ENCODE measurements at regions not wholly inside any gene's neighbourhood (a gene's known extent, or its start where the extent isn't known, plus 50 kb on each side); places are given as distances from the start of the nearest gene placed in this dataset.

DNA sequence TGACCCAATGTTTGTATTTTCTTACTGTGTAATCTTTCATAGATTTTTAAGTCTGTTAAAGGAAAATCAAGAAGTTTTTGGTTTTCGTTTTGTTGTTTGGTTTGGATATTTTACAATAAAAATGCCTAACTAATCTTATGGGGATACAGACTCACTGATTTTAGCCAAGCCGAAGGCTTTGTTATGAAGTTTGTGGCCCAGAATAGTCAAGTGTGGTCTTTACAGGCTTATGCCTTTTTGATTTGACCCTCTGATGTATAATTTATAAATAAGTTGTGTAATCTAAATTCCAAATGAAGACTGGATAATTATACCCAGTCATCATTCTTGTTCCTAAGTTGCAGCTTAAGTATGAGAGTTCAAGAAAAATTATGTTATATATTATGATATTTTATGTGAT, 739.3 kb downstream of the ADGRL2 start:
- H3K27ac ChIP-seq (ENCODE audit: low read length) = no peak overlapping the region

DNA sequence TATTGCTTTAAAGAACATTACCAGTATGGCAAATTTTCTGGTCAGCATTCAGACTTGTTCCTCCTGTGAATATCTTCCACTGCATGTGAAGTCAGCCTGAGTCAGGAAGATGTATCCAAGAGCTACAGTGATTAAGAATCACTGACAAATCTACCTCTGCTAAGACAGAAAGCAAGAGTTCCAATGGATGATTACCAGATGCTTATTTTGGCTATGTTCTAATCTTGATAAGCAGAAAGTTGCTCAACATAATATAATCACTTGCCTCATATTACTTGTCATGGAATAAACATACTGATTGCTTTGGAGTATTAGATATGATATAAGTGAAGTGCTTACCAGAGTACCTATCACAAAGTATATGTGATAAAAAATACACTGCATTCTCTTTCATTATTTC, 738.1 kb downstream of the ADGRL2 start:
- Histone ChIP-seq H3K36me3 (ENCODE audit: control insufficient read depth in 1 of 2, insufficient read depth in 2 of 2, low read length in 2 of 2) (no peaks in the 10 kb centered on the region), H3K4me1 (ENCODE audit: control insufficient read depth in 1 of 2, insufficient read depth in 2 of 2, low read length in 2 of 2) (no peaks in the 10 kb centered on the region), H3K27ac (ENCODE audit: low read length) (no peak overlapping the region), H3K9me3 (ENCODE audit: control insufficient read depth in 1 of 2, low read length in 2 of 2) (peaks cover 0 to 14% of the 10 kb centered on the region in 2 donors), H3K27me3 (ENCODE audit: low read depth, low read length) (no peaks in the 10 kb centered on the region), H3K4me3 (ENCODE audit: low read depth in 1 of 2, low read length in 2 of 2) (no peak overlapping the region)

More for the DNA sequence above, 739.3 kb downstream of the ADGRL2 start:
- no peaks in the 10 kb centered on the region for H3K4me1 ChIP-seq (ENCODE audit: control insufficient read depth in 1 of 2, insufficient read depth in 2 of 2, low read length in 2 of 2)
- H3K9me3 ChIP-seq (ENCODE audit: control insufficient read depth in 1 of 2, low read length in 2 of 2) = peaks cover 0 to 14% of the 10 kb centered on the region in 2 donors
- no peaks in the 10 kb centered on the region for H3K27me3 ChIP-seq (ENCODE audit: low read depth, low read length)
- no peak overlapping the region for H3K4me3 ChIP-seq (ENCODE audit: low read depth in 1 of 2, low read length in 2 of 2)
- H3K36me3 ChIP-seq (ENCODE audit: control insufficient read depth in 1 of 2, insufficient read depth in 2 of 2, low read length in 2 of 2) = no peaks in the 10 kb centered on the region

DNA sequence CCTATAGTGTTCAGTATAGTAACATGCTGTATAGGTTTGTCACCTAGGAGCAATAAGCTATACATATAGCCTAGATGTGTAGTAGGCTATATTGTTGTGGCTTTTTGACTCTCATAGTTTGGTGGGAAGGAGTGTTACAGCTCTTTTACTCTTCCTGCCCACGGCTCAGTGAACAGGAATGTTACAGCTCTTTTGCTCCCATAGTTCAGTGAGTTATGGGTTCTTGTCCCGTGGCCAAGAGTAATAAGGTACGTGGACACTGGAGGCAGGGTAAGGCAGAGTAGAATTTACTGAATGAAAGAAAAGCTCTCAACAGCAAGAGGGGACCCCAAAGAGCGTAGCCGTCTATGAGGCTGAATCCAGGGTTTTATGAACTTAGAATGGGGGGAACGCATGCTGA, 734.3 kb downstream of the ADGRL2 start:
- no peaks in the 10 kb centered on the region for H3K9me3 ChIP-seq (ENCODE audit: control insufficient read depth in 1 of 2, low read length in 2 of 2)
- H3K36me3 ChIP-seq (ENCODE audit: control insufficient read depth in 1 of 2, insufficient read depth in 2 of 2, low read length in 2 of 2) = no peaks in the 10 kb centered on the region
- no peaks in the 10 kb centered on the region for H3K27me3 ChIP-seq (ENCODE audit: low read depth, low read length)
- H3K4me3 ChIP-seq (ENCODE audit: low read depth in 1 of 2, low read length in 2 of 2) = no peak overlapping the region
- no peaks in the 10 kb centered on the region for H3K4me1 ChIP-seq (ENCODE audit: control insufficient read depth in 1 of 2, insufficient read depth in 2 of 2, low read length in 2 of 2)
- no peak overlapping the region for H3K27ac ChIP-seq (ENCODE audit: low read length)

- Histone ChIP-seq H3K4me3 (ENCODE audit: low read depth in 1 of 2, low read length in 2 of 2) (no peak overlapping the region), H3K27me3 (ENCODE audit: low read depth, low read length) (no peaks in the 10 kb centered on the region), H3K9me3 (ENCODE audit: control insufficient read depth in 1 of 2, low read length in 2 of 2) (no peaks in the 10 kb centered on the region), H3K36me3 (ENCODE audit: control insufficient read depth in 1 of 2, insufficient read depth in 2 of 2, low read length in 2 of 2) (no peaks in the 10 kb centered on the region), H3K27ac (ENCODE audit: low read length) (no peak overlapping the region), H3K4me1 (ENCODE audit: control insufficient read depth in 1 of 2, insufficient read depth in 2 of 2, low read length in 2 of 2) (no peaks in the 10 kb centered on the region)
These were observed 724.6 kb downstream of the ADGRL2 start for GRCh38 chr1:82525378-82525777.

GRCh38 chr1:82520611-82521010, 719.9 kb downstream of the ADGRL2 start:
- no peak overlapping the region for H3K27ac ChIP-seq (ENCODE audit: low read length)
- no peak overlapping the region for H3K4me3 ChIP-seq (ENCODE audit: low read depth in 1 of 2, low read length in 2 of 2)
- H3K27me3 ChIP-seq (ENCODE audit: low read depth, low read length) = no peaks in the 10 kb centered on the region
- no peaks in the 10 kb centered on the region for H3K4me1 ChIP-seq (ENCODE audit: control insufficient read depth in 1 of 2, insufficient read depth in 2 of 2, low read length in 2 of 2)
- H3K9me3 ChIP-seq (ENCODE audit: control insufficient read depth in 1 of 2, low read length in 2 of 2) = no peaks in the 10 kb centered on the region
- H3K36me3 ChIP-seq (ENCODE audit: control insufficient read depth in 1 of 2, insufficient read depth in 2 of 2, low read length in 2 of 2) = no peaks in the 10 kb centered on the region

DNA sequence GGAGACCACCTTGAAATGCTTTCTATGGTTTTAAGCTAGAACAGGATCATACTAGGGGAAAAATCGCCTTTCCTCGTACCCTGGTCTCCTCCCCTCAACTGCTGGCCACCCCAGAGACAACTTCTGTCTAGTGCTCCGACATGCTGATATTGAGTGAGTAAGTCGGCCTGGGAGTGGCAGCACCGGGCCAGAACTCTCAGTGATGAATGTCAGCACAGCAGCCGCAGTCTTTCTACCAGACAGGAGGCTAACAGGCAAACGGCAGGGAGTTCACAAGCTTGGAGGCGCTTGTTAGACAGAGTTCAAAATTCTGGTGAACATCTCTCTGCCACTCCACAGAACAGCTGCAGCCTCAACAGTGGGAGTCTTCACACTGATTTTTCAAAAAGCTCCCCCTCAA, 716.9 kb downstream of the ADGRL2 start:
- H3K36me3 ChIP-seq (ENCODE audit: control insufficient read depth in 1 of 2, insufficient read depth in 2 of 2, low read length in 2 of 2) = no peaks in the 10 kb centered on the region
- no peak overlapping the region for H3K27ac ChIP-seq (ENCODE audit: low read length)
- no peaks in the 10 kb centered on the region for H3K27me3 ChIP-seq (ENCODE audit: low read depth, low read length)
- H3K4me3 ChIP-seq (ENCODE audit: low read depth in 1 of 2, low read length in 2 of 2) = no peak overlapping the region
- H3K9me3 ChIP-seq (ENCODE audit: control insufficient read depth in 1 of 2, low read length in 2 of 2) = no peaks in the 10 kb centered on the region
- no peaks in the 10 kb centered on the region for H3K4me1 ChIP-seq (ENCODE audit: control insufficient read depth in 1 of 2, insufficient read depth in 2 of 2, low read length in 2 of 2)

GRCh38 chr1:82515650-82516049, 714.9 kb downstream of the ADGRL2 start:
- H3K4me1 ChIP-seq (ENCODE audit: control insufficient read depth in 1 of 2, insufficient read depth in 2 of 2, low read length in 2 of 2) = no peaks in the 10 kb centered on the region
- no peaks in the 10 kb centered on the region for H3K27me3 ChIP-seq (ENCODE audit: low read depth, low read length)

DNA sequence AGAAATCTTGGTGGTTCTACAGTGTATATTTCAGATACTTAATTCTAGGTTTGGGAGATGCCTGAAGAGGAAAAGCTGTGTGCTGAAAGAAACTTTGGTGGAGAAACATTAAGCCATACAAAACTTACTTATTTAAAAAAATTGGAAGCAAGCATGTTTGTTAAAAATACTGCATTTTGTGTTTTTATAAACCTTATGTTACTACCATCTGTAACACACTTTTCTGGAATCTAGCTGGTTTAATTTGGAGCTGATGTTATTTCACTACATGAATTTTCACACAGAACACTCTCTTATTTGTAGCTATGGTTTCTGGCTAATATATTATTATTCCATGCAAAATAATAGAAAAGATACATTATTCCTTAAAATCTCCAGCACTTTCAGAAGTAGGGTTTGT, 710.7 kb downstream of the ADGRL2 start:
- H3K27ac ChIP-seq (ENCODE audit: low read length) = no peak overlapping the region
- no peak overlapping the region for H3K4me3 ChIP-seq (ENCODE audit: low read depth in 1 of 2, low read length in 2 of 2)
- H3K27me3 ChIP-seq (ENCODE audit: low read depth, low read length) = no peaks in the 10 kb centered on the region
- H3K36me3 ChIP-seq (ENCODE audit: control insufficient read depth in 1 of 2, insufficient read depth in 2 of 2, low read length in 2 of 2) = no peaks in the 10 kb centered on the region
- H3K9me3 ChIP-seq (ENCODE audit: control insufficient read depth in 1 of 2, low read length in 2 of 2) = no peaks in the 10 kb centered on the region
- no peaks in the 10 kb centered on the region for H3K4me1 ChIP-seq (ENCODE audit: control insufficient read depth in 1 of 2, insufficient read depth in 2 of 2, low read length in 2 of 2)

More at GRCh38 chr1:82515650-82516049, 714.9 kb downstream of the ADGRL2 start:
- no peaks in the 10 kb centered on the region for H3K36me3 ChIP-seq (ENCODE audit: control insufficient read depth in 1 of 2, insufficient read depth in 2 of 2, low read length in 2 of 2)
- no peak overlapping the region for H3K4me3 ChIP-seq (ENCODE audit: low read depth in 1 of 2, low read length in 2 of 2)
- no peaks in the 10 kb centered on the region for H3K9me3 ChIP-seq (ENCODE audit: control insufficient read depth in 1 of 2, low read length in 2 of 2)
- H3K27ac ChIP-seq (ENCODE audit: low read length) = no peak overlapping the region

GRCh38 chr1:82510431-82510830, 709.7 kb downstream of the ADGRL2 start:
- no peaks in the 10 kb centered on the region for H3K27me3 ChIP-seq (ENCODE audit: low read depth, low read length)
- H3K4me3 ChIP-seq (ENCODE audit: low read depth in 1 of 2, low read length in 2 of 2) = no peak overlapping the region
- no peaks in the 10 kb centered on the region for H3K9me3 ChIP-seq (ENCODE audit: control insufficient read depth in 1 of 2, low read length in 2 of 2)
- H3K36me3 ChIP-seq (ENCODE audit: control insufficient read depth in 1 of 2, insufficient read depth in 2 of 2, low read length in 2 of 2) = no peaks in the 10 kb centered on the region
- no peaks in the 10 kb centered on the region for H3K4me1 ChIP-seq (ENCODE audit: control insufficient read depth in 1 of 2, insufficient read depth in 2 of 2, low read length in 2 of 2)
- no peak overlapping the region for H3K27ac ChIP-seq (ENCODE audit: low read length)

GRCh38 chr1:82507011-82507410, 706.3 kb downstream of the ADGRL2 start:
- H3K36me3 ChIP-seq (ENCODE audit: control insufficient read depth in 1 of 2, insufficient read depth in 2 of 2, low read length in 2 of 2) = no peaks in the 10 kb centered on the region
- no peaks in the 10 kb centered on the region for H3K9me3 ChIP-seq (ENCODE audit: control insufficient read depth in 1 of 2, low read length in 2 of 2)
- H3K4me1 ChIP-seq (ENCODE audit: control insufficient read depth in 1 of 2, insufficient read depth in 2 of 2, low read length in 2 of 2) = no peaks in the 10 kb centered on the region
- no peak overlapping the region for H3K4me3 ChIP-seq (ENCODE audit: low read depth in 1 of 2, low read length in 2 of 2)
- H3K27me3 ChIP-seq (ENCODE audit: low read depth, low read length) = no peaks in the 10 kb centered on the region
- no peak overlapping the region for H3K27ac ChIP-seq (ENCODE audit: low read length)

DNA sequence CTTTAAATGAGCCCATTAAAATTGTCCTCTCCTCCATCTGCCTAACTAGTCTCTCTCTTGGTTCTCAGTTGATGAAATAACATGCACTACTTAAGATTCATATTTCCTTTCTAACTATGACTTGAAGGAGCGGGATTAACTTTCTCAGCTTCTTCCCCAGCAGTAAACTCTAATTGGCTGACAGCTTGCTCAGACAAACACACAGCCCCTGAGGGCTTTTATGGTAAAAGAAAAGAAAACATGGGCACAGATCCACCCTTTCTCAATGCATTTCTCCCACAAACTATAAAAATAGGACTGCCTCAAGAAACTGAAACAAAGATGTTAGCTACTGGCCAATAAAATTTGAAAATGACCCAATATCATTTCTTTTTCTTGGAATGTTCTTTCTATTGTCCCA, 703.1 kb downstream of the ADGRL2 start:
- Histone ChIP-seq H3K9me3 (ENCODE audit: control insufficient read depth in 1 of 2, low read length in 2 of 2) (no peaks in the 10 kb centered on the region), H3K27ac (ENCODE audit: low read length) (no peak overlapping the region), H3K4me3 (ENCODE audit: low read depth in 1 of 2, low read length in 2 of 2) (no peak overlapping the region), H3K4me1 (ENCODE audit: control insufficient read depth in 1 of 2, insufficient read depth in 2 of 2, low read length in 2 of 2) (no peaks in the 10 kb centered on the region), H3K36me3 (ENCODE audit: control insufficient read depth in 1 of 2, insufficient read depth in 2 of 2, low read length in 2 of 2) (no peaks in the 10 kb centered on the region), H3K27me3 (ENCODE audit: low read depth, low read length) (no peaks in the 10 kb centered on the region)

- Histone ChIP-seq H3K9me3 (ENCODE audit: control insufficient read depth in 1 of 2, low read length in 2 of 2) (peaks cover 6 to 22% of the 10 kb centered on the region in 2 donors), H3K36me3 (ENCODE audit: control insufficient read depth in 1 of 2, insufficient read depth in 2 of 2, low read length in 2 of 2) (no peaks in the 10 kb centered on the region), H3K4me1 (ENCODE audit: control insufficient read depth in 1 of 2, insufficient read depth in 2 of 2, low read length in 2 of 2) (no peaks in the 10 kb centered on the region), H3K27me3 (ENCODE audit: low read depth, low read length) (no peaks in the 10 kb centered on the region), H3K27ac (ENCODE audit: low read length) (no peak overlapping the region), H3K4me3 (ENCODE audit: low read depth in 1 of 2, low read length in 2 of 2) (no peak overlapping the region)
These were observed 698.3 kb downstream of the ADGRL2 start for GRCh38 chr1:82499022-82499421.
